OCI-LY7 (cell line): ENCODE measurements at regions not wholly inside any gene's neighbourhood (a gene's known extent, or its start where the extent isn't known, plus 50 kb on each side); places are given as distances from the start of the nearest gene placed in this dataset.

Source experiments
- BruUV-seq: library from RNA; stranded (reverse); fragments of 400-500 nt; replicated peaks from 2 replicates; lab custom pipeline; 2021; lab: Mats Ljungman, UMichigan
- CTCF ChIA-PET: fragments of 300-600 bp; sonication (Branson Sonifier 250); formaldehyde crosslinking; loops from one replicate; lab custom pipeline; 2022; ENCODE audit warnings: antibody characterized with exemption; ENCODE audit not compliant: unreplicated experiment; lab: Charles Lee
- POLR2A ChIA-PET: fragments of 300-600 bp; sonication (Branson Sonifier 250); formaldehyde crosslinking; loops from one replicate; lab custom pipeline; 2022; ENCODE audit warnings: antibody characterized with exemption; lab: Charles Lee
- DNase-seq: peaks from one replicate; pipeline ENCODE4 v3.0.0-alpha.2; 2015; ENCODE audit warnings: low spot score
- H2AFZ ChIP-seq: fragments of 200-600 bp; sonication (generic), shearing (Covaris generic); 2 replicates; pipeline ENCODE4 v1.6.1; 2014; ENCODE audit warnings: mild to moderate bottlenecking, antibody characterized with exemption, low read length, moderate library complexity
- H3K27ac ChIP-seq: fragments of 200-600 bp; sonication (generic); 2 replicates; pipeline ENCODE4 v1.5.1; 2014; ENCODE audit warnings: mixed run types, low read depth, mild to moderate bottlenecking, moderate library complexity, low read length, inconsistent platforms; ENCODE audit not compliant: poor library complexity, severe bottlenecking
- H3K36me3 ChIP-seq: fragments of 200-600 bp; sonication (generic); 2 replicates; pipeline ENCODE4 v1.6.1; 2014; ENCODE audit warnings: mild to moderate bottlenecking, antibody characterized with exemption, low read length, moderate library complexity, mixed read lengths; ENCODE audit not compliant: insufficient read depth
- H3K4me1 ChIP-seq: fragments of 200-600 bp; sonication (generic); 2 replicates; pipeline ENCODE4 v1.5.1; 2014; ENCODE audit warnings: mild to moderate bottlenecking, low read length; ENCODE audit not compliant: insufficient read depth, poor library complexity, severe bottlenecking
- H3K4me2 ChIP-seq: fragments of 200-600 bp; sonication (generic); 2 replicates; pipeline ENCODE4 v1.6.1; 2014; ENCODE audit warnings: mild to moderate bottlenecking, low read length
- H3K4me3 ChIP-seq: fragments of 200-600 bp; sonication (generic); 2 replicates; pipeline ENCODE4 v1.5.1; 2014; ENCODE audit warnings: mild to moderate bottlenecking, low read depth, low read length; ENCODE audit not compliant: poor library complexity, severe bottlenecking
- H3K79me2 ChIP-seq: fragments of 200-600 bp; sonication (generic); 2 replicates; pipeline ENCODE4 v1.6.1; 2016; ENCODE audit warnings: low read depth, mild to moderate bottlenecking, low read length, moderate library complexity, mixed read lengths; ENCODE audit not compliant: insufficient read depth
- H3K9me2 ChIP-seq: fragments of 200-600 bp; sonication (generic); 2 replicates; pipeline ENCODE4 v1.6.1; 2016; ENCODE audit warnings: mild to moderate bottlenecking, low read length, mixed read lengths; ENCODE audit not compliant: insufficient read depth
- H3K9me3 ChIP-seq: fragments of 200-600 bp; sonication (generic); 2 replicates; pipeline ENCODE4 v1.6.1; 2014; ENCODE audit warnings: mild to moderate bottlenecking, mixed run types, low read length, mixed read lengths
- H4K20me1 ChIP-seq: fragments of 200-600 bp; sonication (generic); 2 replicates; pipeline ENCODE4 v1.6.1; 2014; ENCODE audit warnings: mild to moderate bottlenecking, antibody characterized with exemption, low read length, moderate library complexity, mixed read lengths; ENCODE audit not compliant: insufficient read depth
- EZH2phosphoT487 ChIP-seq: fragments of 200-600 bp; sonication (generic); IDR thresholded peaks from 2 replicates; pipeline ENCODE4 v1.6.1; 2018; ENCODE audit warnings: low read depth, borderline replicate concordance, mild to moderate bottlenecking, mixed run types, antibody characterized with exemption, low read length, moderate library complexity, mixed read lengths
- intact Hi-C: fragments of 100-400 bp; cut with micrococcal nuclease; formaldehyde crosslinking; loops from one replicate; pipeline ENCODE4 v1.10.0; 2022; ENCODE audit not compliant: unreplicated experiment
- TF ChIP-seq, protein P1 (sequence below): fragments of 200-600 bp; sonication (generic); conservative IDR thresholded peaks from 2 replicates; pipeline ENCODE4 v1.5.1; 2014; ENCODE audit warnings: mild to moderate bottlenecking, antibody characterized with exemption, low read length, moderate library complexity, mixed read lengths

DNA sequence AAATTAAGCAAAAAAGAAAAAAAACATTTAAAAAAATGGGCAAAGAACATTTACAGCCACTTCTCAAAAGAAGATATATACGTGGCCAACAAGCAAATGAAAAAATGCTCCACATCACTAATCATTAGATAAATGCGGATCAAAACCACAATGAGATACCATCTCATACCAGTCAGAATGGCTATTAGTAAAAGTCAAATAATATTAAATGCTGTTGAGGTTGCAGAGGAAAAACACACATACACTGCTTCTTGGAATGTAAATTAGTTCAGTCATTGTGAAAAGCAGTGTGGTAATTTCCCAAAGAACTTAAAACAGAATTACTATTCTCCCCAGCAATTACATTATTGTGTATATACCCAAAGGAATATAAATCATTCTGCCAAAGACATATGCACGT is 1189.0 kb downstream of the PCDH18 start:
- no peak overlapping the region for H3K4me3 ChIP-seq
- ChIA-PET CTCF (no interaction called here), POLR2A (no interaction called here)
- no peaks in the 10 kb centered on the region for H3K79me2 ChIP-seq
- no peak overlapping the region for H3K27ac ChIP-seq
- no peaks in the 10 kb centered on the region for H3K4me1 ChIP-seq
- intact Hi-C loops: no loop called here
- no peaks in the 10 kb centered on the region for H4K20me1 ChIP-seq
- no peak overlapping the region for H2AFZ ChIP-seq
- no peaks in the 10 kb centered on the region for H3K36me3 ChIP-seq
- TF ChIP-seq EZH2phosphoT487: no peak
- TF ChIP-seq, protein P1, sequence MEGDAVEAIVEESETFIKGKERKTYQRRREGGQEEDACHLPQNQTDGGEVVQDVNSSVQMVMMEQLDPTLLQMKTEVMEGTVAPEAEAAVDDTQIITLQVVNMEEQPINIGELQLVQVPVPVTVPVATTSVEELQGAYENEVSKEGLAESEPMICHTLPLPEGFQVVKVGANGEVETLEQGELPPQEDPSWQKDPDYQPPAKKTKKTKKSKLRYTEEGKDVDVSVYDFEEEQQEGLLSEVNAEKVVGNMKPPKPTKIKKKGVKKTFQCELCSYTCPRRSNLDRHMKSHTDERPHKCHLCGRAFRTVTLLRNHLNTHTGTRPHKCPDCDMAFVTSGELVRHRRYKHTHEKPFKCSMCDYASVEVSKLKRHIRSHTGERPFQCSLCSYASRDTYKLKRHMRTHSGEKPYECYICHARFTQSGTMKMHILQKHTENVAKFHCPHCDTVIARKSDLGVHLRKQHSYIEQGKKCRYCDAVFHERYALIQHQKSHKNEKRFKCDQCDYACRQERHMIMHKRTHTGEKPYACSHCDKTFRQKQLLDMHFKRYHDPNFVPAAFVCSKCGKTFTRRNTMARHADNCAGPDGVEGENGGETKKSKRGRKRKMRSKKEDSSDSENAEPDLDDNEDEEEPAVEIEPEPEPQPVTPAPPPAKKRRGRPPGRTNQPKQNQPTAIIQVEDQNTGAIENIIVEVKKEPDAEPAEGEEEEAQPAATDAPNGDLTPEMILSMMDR: no peak
- DNase-seq: no peak
- no TSS peak for BruUV-seq
- H3K9me2 ChIP-seq: no peaks in the 10 kb centered on the region
- H3K9me3 ChIP-seq: no peaks in the 10 kb centered on the region
- no peak overlapping the region for H3K4me2 ChIP-seq

- no peak for DNase-seq
- POLR2A ChIA-PET: no interaction called here
- no peak overlapping the region for H3K4me2 ChIP-seq
- H2AFZ ChIP-seq: no peak overlapping the region
- no peak overlapping the region for H3K27ac ChIP-seq
- no peaks in the 10 kb centered on the region for H3K36me3 ChIP-seq
- TF ChIP-seq, protein P1: no peak
- TF ChIP-seq EZH2phosphoT487: no peak
- intact Hi-C loops: no loop called here
- H3K4me3 ChIP-seq: no peak overlapping the region
- H3K9me3 ChIP-seq: no peaks in the 10 kb centered on the region
- H4K20me1 ChIP-seq: no peaks in the 10 kb centered on the region
- CTCF ChIA-PET: no interaction called here
- H3K79me2 ChIP-seq: no peaks in the 10 kb centered on the region
- no peaks in the 10 kb centered on the region for H3K4me1 ChIP-seq
- no peaks in the 10 kb centered on the region for H3K9me2 ChIP-seq
- BruUV-seq: no TSS peak
Measured at GRCh38 chr4:136342666-136343065, 1189.6 kb downstream of the PCDH18 start.

- no peak overlapping the region for H3K4me2 ChIP-seq
- TF ChIP-seq EZH2phosphoT487: no peak
- TF ChIP-seq, protein P1: no peak
- ChIA-PET POLR2A (no interaction called here), CTCF (no interaction called here)
- intact Hi-C loops: no loop called here
- H2AFZ ChIP-seq: no peak overlapping the region
- no TSS peak for BruUV-seq
- no peaks in the 10 kb centered on the region for H3K9me2 ChIP-seq
- H3K27ac ChIP-seq: no peak overlapping the region
- DNase-seq: no peak
- H4K20me1 ChIP-seq: no peaks in the 10 kb centered on the region
- H3K36me3 ChIP-seq: no peaks in the 10 kb centered on the region
- no peak overlapping the region for H3K4me3 ChIP-seq
- no peaks in the 10 kb centered on the region for H3K79me2 ChIP-seq
- H3K4me1 ChIP-seq: no peaks in the 10 kb centered on the region
- no peaks in the 10 kb centered on the region for H3K9me3 ChIP-seq
Measured at GRCh38 chr4:136337216-136337615, 1195.1 kb downstream of the PCDH18 start.
